ENCODE measurements at regions not wholly inside any gene's neighbourhood (a gene's known extent, or its start where the extent isn't known, plus 50 kb on each side); places are given as distances from the start of the nearest gene placed in this dataset.

DNA sequence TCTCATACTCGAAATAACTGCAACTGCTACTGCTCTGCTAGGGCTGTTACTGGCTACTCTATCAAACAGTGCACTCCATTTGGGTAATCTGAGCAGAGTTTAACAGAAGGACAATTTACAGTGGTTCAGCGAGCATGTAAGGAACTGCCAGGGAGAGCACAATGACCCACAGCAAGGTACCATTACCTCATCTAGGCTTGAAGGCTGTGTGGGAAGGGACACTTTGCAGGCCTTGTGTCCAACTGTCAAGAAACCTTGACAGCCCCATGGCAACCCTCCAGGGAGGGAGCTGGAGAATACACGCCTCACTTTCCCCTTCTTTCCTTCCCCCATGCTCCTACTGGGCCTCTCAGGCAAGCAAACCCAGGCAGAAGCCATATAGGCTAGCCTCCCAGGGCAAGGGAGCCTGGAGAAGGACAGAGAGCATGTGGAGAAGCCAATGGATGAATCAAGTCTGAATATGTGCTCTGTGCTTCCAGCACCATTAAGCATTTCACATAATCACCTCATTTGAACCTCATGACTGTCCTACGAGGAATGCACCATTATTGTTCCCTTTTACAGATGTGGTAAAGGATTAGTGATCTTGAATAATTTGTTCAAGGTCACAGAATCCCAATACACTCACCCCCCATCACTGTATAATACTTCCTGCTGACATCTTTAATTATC is 49.9 kb upstream of the JAK2 start:
- TF ChIP-seq CTCF (IDR thresholded peaks at IDR 0.05) (no peak), POLR2A (IDR thresholded peaks at IDR 0.05) (no peak)

Measured in uterus (tissue), 2 donors.